Neural cell (in vitro differentiated cells): ENCODE measurements at regions not wholly inside any gene's neighbourhood (a gene's known extent, or its start where the extent isn't known, plus 50 kb on each side); places are given as distances from the start of the nearest gene placed in this dataset.

Experiments used
- H2AFZ ChIP-seq: fragments of 200-600, 300-800 bp; sonication (generic), shearing (Covaris generic); 2 replicates; pipeline ENCODE4 v1.6.0; 2014; ENCODE audit warnings: low read depth, mild to moderate bottlenecking, antibody characterized with exemption, low read length, moderate library complexity
- H3F3A ChIP-seq: fragments of 200-600 bp; shearing (Covaris generic); 2 replicates; pipeline ENCODE4 v1.6.1; 2016; ENCODE audit warnings: mild to moderate bottlenecking, moderate library complexity, mixed read lengths, antibody characterized with exemption, low read length; ENCODE audit not compliant: insufficient read depth, poor library complexity, severe bottlenecking
- H3K27ac ChIP-seq: fragments of 200-600, 300-800 bp; sonication (generic), shearing (Covaris generic); 2 replicates; pipeline ENCODE4 v1.5.1; 2014; ENCODE audit warnings: mild to moderate bottlenecking, low read length, moderate library complexity
- H3K27me3 ChIP-seq: fragments of 300-800, 200-600 bp; sonication (generic), shearing (Covaris generic); 2 replicates; pipeline ENCODE4 v1.6.0; 2014; ENCODE audit warnings: mild to moderate bottlenecking, low read depth, low read length, moderate library complexity; ENCODE audit not compliant: insufficient read depth
- H3K36me3 ChIP-seq: fragments of 300-800, 200-600 bp; sonication (generic), shearing (Covaris generic); 2 replicates; pipeline ENCODE4 v1.5.1; 2014; ENCODE audit warnings: mild to moderate bottlenecking, antibody characterized with exemption, low read length, moderate library complexity; ENCODE audit not compliant: insufficient read depth
- H3K4me2 ChIP-seq: fragments of 300-800, 200-600 bp; sonication (generic), shearing (Covaris generic); 2 replicates; pipeline ENCODE4 v1.6.0; 2014; ENCODE audit warnings: mild to moderate bottlenecking, low read length
- H3K4me3 ChIP-seq: fragments of 300-800, 200-600 bp; sonication (generic), shearing (Covaris generic); 2 replicates; pipeline ENCODE4 v1.5.1; 2014; ENCODE audit warnings: mild to moderate bottlenecking, low read length, moderate library complexity
- H3K79me2 ChIP-seq: fragments of 200-600 bp; shearing (Covaris generic); replicated peaks from 2 replicates; pipeline ENCODE4 v1.6.0; 2014; ENCODE audit warnings: mild to moderate bottlenecking, low read length, moderate library complexity; ENCODE audit not compliant: insufficient read depth
- H3K9ac ChIP-seq: fragments of 300-800, 200-600 bp; sonication (generic), shearing (Covaris generic); 2 replicates; pipeline ENCODE4 v1.6.1; 2016; ENCODE audit warnings: mild to moderate bottlenecking, low read length, mixed read lengths
- H3K9me2 ChIP-seq: fragments of 200-600 bp; shearing (Covaris generic); 2 replicates; pipeline ENCODE4 v1.6.1; 2016; ENCODE audit warnings: mild to moderate bottlenecking, low read length, mixed read lengths; ENCODE audit not compliant: insufficient read depth
- H3K9me3 ChIP-seq: fragments of 200-600, 300-800 bp; sonication (generic), shearing (Covaris generic); 2 replicates; pipeline ENCODE4 v1.6.1; 2016; ENCODE audit warnings: mild to moderate bottlenecking, mixed run types, low read length, moderate library complexity, mixed read lengths
- H4K20me1 ChIP-seq: fragments of 200-600 bp; shearing (Covaris generic); 2 replicates; pipeline ENCODE4 v1.6.1; 2016; ENCODE audit warnings: mild to moderate bottlenecking, mixed run types; ENCODE audit not compliant: insufficient read depth
- CTCF ChIP-seq: fragments of 450-650 bp; IDR thresholded peaks from 2 replicates; pipeline ENCODE4 v1.5.1; 2014; ENCODE audit warnings: antibody characterized with exemption, mild to moderate bottlenecking, moderate library complexity; ENCODE audit not compliant: poor library complexity, severe bottlenecking
- EP300 ChIP-seq: fragments of 450-650 bp; conservative IDR thresholded peaks from 2 replicates; pipeline ENCODE4 v1.6.1; 2014; ENCODE audit warnings: antibody characterized with exemption, mild to moderate bottlenecking, moderate library complexity; ENCODE audit not compliant: poor library complexity, severe bottlenecking
- EZH2 ChIP-seq: fragments of 200-600, 300-800 bp; shearing (Covaris generic), sonication (generic); IDR thresholded peaks from 2 replicates; pipeline ENCODE4 v1.6.1; 2014; ENCODE audit warnings: antibody characterized with exemption, low read length, borderline replicate concordance, mild to moderate bottlenecking; ENCODE audit not compliant: insufficient read depth, poor library complexity, severe bottlenecking
- MXI1 ChIP-seq: fragments of 450-650 bp; conservative IDR thresholded peaks from 2 replicates; pipeline ENCODE4 v1.6.1; 2014; ENCODE audit warnings: antibody characterized with exemption, mild to moderate bottlenecking; ENCODE audit not compliant: poor library complexity, severe bottlenecking
- POLR2AphosphoS5 ChIP-seq: IDR thresholded peaks from 2 replicates; pipeline ENCODE4 v1.6.1; 2012
- RAD21 ChIP-seq: fragments of 450-650 bp; conservative IDR thresholded peaks from 2 replicates; pipeline ENCODE4 v1.6.1; 2014; ENCODE audit warnings: antibody characterized with exemption, mild to moderate bottlenecking, moderate library complexity
- REST ChIP-seq: IDR thresholded peaks from 2 replicates; pipeline ENCODE4 v1.6.1; 2012; ENCODE audit warnings: borderline replicate concordance
- SMC3 ChIP-seq: fragments of 450-650 bp; conservative IDR thresholded peaks from 2 replicates; pipeline ENCODE4 v1.6.1; 2014; ENCODE audit warnings: antibody characterized with exemption, mild to moderate bottlenecking, moderate library complexity; ENCODE audit not compliant: poor library complexity
- TAF1 ChIP-seq: IDR thresholded peaks from 2 replicates; pipeline ENCODE4 v1.6.1; 2012; ENCODE audit warnings: low read depth

GRCh38 chr1:219681876-219682275, 69.0 kb upstream of the ZC3H11B start:
- no peaks in the 10 kb centered on the region for H3K36me3 ChIP-seq
- no peaks in the 10 kb centered on the region for H3K79me2 ChIP-seq
- TF ChIP-seq EZH2: no peak
- no peak for TF ChIP-seq REST
- TF ChIP-seq CTCF: no peak
- TF ChIP-seq SMC3: no peak
- TF ChIP-seq TAF1: no peak
- no peak for TF ChIP-seq POLR2AphosphoS5
- no peak for TF ChIP-seq EP300
- no peak for TF ChIP-seq RAD21
- TF ChIP-seq MXI1: no peak
- H4K20me1 ChIP-seq: no peaks in the 10 kb centered on the region
- no peak overlapping the region for H2AFZ ChIP-seq
- no peak overlapping the region for H3K27ac ChIP-seq
- H3K27me3 ChIP-seq: no peaks in the 10 kb centered on the region
- H3K4me2 ChIP-seq: no peak overlapping the region
- no peak overlapping the region for H3K9ac ChIP-seq
- H3K9me2 ChIP-seq: no peaks in the 10 kb centered on the region
- H3K9me3 ChIP-seq: no peaks in the 10 kb centered on the region
- H3K4me3 ChIP-seq: no peak overlapping the region
- H3F3A ChIP-seq: no peaks in the 10 kb centered on the region

DNA sequence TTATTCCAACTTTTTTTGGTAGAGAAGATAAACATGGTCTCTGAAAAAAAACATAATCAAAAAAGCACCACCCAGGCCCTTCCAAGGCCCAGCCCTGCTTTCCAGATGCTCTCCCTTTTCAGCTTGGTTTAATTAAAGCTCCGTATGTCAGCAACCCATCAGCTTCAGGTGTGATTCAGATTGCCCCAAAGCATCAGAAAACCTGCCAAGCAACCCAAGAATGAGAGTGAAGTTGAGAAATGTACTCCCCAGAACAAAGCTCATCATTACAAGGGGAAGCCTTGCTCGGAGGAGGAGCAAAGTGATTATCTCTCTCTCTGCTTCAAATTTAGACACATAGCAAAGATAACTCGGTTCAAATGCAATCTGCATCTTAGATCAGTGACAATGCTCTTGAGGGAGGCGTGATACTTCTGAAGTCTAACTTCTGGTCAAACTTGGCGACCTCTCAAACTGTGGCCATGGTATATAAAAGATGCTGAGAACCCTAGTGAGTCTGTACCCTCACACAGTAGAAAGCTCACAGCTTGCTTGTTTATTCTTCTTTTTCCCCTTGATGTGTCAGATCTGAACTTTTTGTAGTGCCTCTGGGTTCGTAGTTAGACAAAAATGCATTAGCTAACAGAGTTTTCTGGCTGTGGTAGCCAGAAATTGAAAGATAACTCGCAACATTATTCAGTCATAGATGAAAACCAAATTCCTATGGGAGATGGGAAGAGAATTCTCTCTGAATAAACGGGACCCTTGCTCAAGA, 63.3 kb upstream of the ZC3H11B start:
- H3K9me3 ChIP-seq: no peaks in the 10 kb centered on the region
- no peak overlapping the region for H2AFZ ChIP-seq
- H4K20me1 ChIP-seq: no peaks in the 10 kb centered on the region
- no peaks in the 10 kb centered on the region for H3K36me3 ChIP-seq
- TF ChIP-seq EP300: no peak
- TF ChIP-seq MXI1: no peak
- no peak for TF ChIP-seq TAF1
- TF ChIP-seq EZH2: no peak
- TF ChIP-seq REST: no peak
- TF ChIP-seq CTCF: no peak
- H3K4me2 ChIP-seq: no peak overlapping the region
- H3K4me3 ChIP-seq: no peak overlapping the region
- no peak overlapping the region for H3K27ac ChIP-seq
- H3F3A ChIP-seq: no peaks in the 10 kb centered on the region
- no peaks in the 10 kb centered on the region for H3K9me2 ChIP-seq
- H3K79me2 ChIP-seq: no peaks in the 10 kb centered on the region
- no peaks in the 10 kb centered on the region for H3K27me3 ChIP-seq
- no peak overlapping the region for H3K9ac ChIP-seq
